ENCODE measurements at regions not wholly inside any gene's neighbourhood (a gene's known extent, or its start where the extent isn't known, plus 50 kb on each side); places are given as distances from the start of the nearest gene placed in this dataset.

- H3K36me3 Mint-ChIP-seq (ENCODE audit: low read depth) = no peaks in the 10 kb centered on the region
- ATAC-seq (no peak), DNase-seq (no peak)
- ChIA-PET CTCF (no interaction called here), POLR2A (no interaction called here)
- no peaks in the 10 kb centered on the region for H3K9me3 Mint-ChIP-seq (ENCODE audit: low read depth)
- no peaks in the 10 kb centered on the region for H3K4me1 Mint-ChIP-seq
- no peak overlapping the region for H3K4me3 Mint-ChIP-seq
- no peak overlapping the region for H3K27ac Mint-ChIP-seq
- intact Hi-C loops (cut with DNase I, micrococcal nuclease) = no loop called here
- H3K27me3 Mint-ChIP-seq = no peaks in the 10 kb centered on the region
These were observed 332.4 kb upstream of the ZP4 start for GRCh38 chr1:238223076-238223640.

GRCh38 chr1:238221738-238222137 is 331.0 kb upstream of the ZP4 start:
- Mint-ChIP-seq H3K9me3 (ENCODE audit: low read depth) (no peaks in the 10 kb centered on the region), H3K36me3 (ENCODE audit: low read depth) (no peaks in the 10 kb centered on the region), H3K27me3 (no peaks in the 10 kb centered on the region), H3K4me3 (no peak overlapping the region), H3K4me1 (no peaks in the 10 kb centered on the region), H3K27ac (no peak overlapping the region)
- intact Hi-C loops (cut with DNase I, micrococcal nuclease) = no loop called here
- ATAC-seq (no peak), DNase-seq (no peak)
- POLR2A ChIA-PET = no interaction called here
- CTCF ChIA-PET = no interaction called here

DNA sequence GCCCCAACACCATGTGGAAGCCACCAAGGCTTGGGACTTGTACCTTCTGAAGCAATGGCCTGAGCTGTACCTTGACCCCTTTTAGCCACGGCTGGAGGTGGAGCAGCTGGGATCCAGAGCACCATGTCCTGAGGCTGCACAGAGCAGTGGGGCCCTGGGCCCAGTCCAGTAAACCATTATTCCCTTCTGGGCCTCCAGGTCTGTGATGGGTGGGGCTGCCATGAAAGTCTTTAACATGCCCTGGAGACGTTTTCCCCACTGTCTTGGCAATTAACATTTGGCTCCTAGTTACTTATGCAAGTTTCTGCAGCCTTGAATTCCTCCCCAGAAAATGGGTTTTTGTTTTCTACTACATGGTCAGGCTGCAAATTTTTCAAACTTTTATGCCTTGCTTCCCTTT is 323.7 kb upstream of the ZP4 start:
- intact Hi-C loops (cut with DNase I, micrococcal nuclease) = no loop called here
- peaks cover 4% of the 10 kb centered on the region for H3K9me3 Mint-ChIP-seq (ENCODE audit: low read depth)
- no peaks in the 10 kb centered on the region for H3K4me1 Mint-ChIP-seq
- ChIA-PET POLR2A (no interaction called here), CTCF (no interaction called here)
- H3K27ac Mint-ChIP-seq = no peak overlapping the region
- no peaks in the 10 kb centered on the region for H3K27me3 Mint-ChIP-seq
- ATAC-seq = no peak
- no peaks in the 10 kb centered on the region for H3K36me3 Mint-ChIP-seq (ENCODE audit: low read depth)
- H3K4me3 Mint-ChIP-seq = no peak overlapping the region
- no peak for DNase-seq

- Mint-ChIP-seq H3K27me3 (no peaks in the 10 kb centered on the region), H3K36me3 (ENCODE audit: low read depth) (no peaks in the 10 kb centered on the region), H3K9me3 (ENCODE audit: low read depth) (peaks cover 6% of the 10 kb centered on the region), H3K4me3 (no peak overlapping the region), H3K4me1 (no peaks in the 10 kb centered on the region), H3K27ac (no peak overlapping the region)
- DNase-seq (no peak), ATAC-seq (no peak)
- intact Hi-C loops (cut with DNase I, micrococcal nuclease) = no loop called here
- ChIA-PET CTCF (no interaction called here), POLR2A (no interaction called here)
These were observed 314.4 kb upstream of the ZP4 start for GRCh38 chr1:238205045-238205662.

DNA sequence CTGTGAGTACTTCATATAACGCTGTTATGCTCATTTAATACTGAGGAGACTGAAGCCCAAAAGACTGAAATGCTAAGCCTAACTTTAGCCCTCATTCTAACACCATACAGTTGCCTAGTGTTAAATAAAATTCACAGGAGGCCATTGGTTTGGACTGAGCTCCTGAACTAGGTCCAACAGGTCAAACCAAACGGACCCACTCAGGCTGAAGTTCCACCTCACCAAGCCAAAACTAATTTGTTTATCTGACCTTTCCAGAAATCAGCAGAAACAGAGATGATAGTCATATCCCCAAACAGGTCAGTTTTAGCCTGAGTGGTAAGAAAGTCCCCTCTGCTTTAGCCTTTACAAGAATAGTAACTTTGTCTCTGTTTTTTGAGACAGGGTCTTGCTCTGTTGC is 311.3 kb upstream of the ZP4 start:
- Mint-ChIP-seq H3K4me1 (no peaks in the 10 kb centered on the region), H3K4me3 (no peak overlapping the region), H3K27ac (no peak overlapping the region), H3K36me3 (ENCODE audit: low read depth) (no peaks in the 10 kb centered on the region), H3K27me3 (no peaks in the 10 kb centered on the region), H3K9me3 (ENCODE audit: low read depth) (peaks cover 2% of the 10 kb centered on the region)
- DNase-seq = no peak
- no peak for ATAC-seq
- ChIA-PET POLR2A (no interaction called here), CTCF (no interaction called here)
- intact Hi-C loops (cut with DNase I, micrococcal nuclease) = no loop called here

GRCh38 chr1:238199325-238199724 is 308.6 kb upstream of the ZP4 start:
- no peak for ATAC-seq
- intact Hi-C loops (cut with DNase I, micrococcal nuclease) = no loop called here
- POLR2A ChIA-PET = no interaction called here
- H3K4me3 Mint-ChIP-seq = no peak overlapping the region
- CTCF ChIA-PET = no interaction called here
- H3K9me3 Mint-ChIP-seq (ENCODE audit: low read depth) = no peaks in the 10 kb centered on the region
- no peak for DNase-seq
- no peaks in the 10 kb centered on the region for H3K27me3 Mint-ChIP-seq
- no peaks in the 10 kb centered on the region for H3K4me1 Mint-ChIP-seq
- no peak overlapping the region for H3K27ac Mint-ChIP-seq
- no peaks in the 10 kb centered on the region for H3K36me3 Mint-ChIP-seq (ENCODE audit: low read depth)

DNA sequence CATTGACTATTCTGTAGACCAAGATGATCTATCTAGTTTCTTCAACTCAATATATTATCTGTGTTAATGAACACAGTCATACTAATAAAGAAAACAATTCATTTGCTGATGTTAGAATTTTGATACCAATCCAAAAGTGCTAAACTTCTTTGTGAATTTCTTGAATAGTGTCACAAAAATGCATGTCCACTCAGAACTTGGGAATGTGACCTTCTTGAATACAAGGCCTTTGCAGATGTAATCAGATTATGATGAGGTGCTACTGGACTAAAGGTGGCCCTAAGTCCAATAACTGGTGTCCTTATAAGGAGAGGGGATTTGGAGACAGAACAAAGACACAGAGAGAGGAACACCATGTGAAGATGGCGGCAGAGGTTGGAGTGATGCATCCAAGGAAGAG is 305.8 kb upstream of the ZP4 start:
- Mint-ChIP-seq H3K4me1 (no peaks in the 10 kb centered on the region), H3K27ac (no peak overlapping the region), H3K9me3 (ENCODE audit: low read depth) (peaks cover 3% of the 10 kb centered on the region), H3K27me3 (no peaks in the 10 kb centered on the region), H3K4me3 (no peak overlapping the region), H3K36me3 (ENCODE audit: low read depth) (no peaks in the 10 kb centered on the region)
- POLR2A ChIA-PET = no interaction called here
- ATAC-seq = no peak
- DNase-seq = no peak
- intact Hi-C loops (cut with DNase I, micrococcal nuclease) = no loop called here
- CTCF ChIA-PET = no interaction called here

DNA sequence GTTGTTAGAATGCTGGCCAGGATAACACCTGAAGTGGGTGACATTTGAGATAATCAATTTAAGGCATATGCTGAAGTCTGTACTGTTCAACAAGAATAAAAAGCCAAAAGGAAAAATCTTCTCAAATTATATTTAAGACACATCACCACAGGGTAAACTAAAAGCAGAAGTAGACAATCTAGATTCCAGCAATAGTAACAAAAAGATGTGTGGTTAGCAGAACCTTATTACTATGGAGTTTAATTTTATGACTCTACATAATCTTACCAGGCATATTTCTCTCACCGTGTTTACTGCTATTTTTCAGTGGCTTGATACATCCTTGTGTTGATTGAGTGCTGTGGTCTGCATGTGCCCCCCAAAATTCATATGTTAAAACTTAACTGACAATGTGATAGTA is 300.4 kb upstream of the ZP4 start:
- ChIA-PET CTCF (no interaction called here), POLR2A (no interaction called here)
- intact Hi-C loops (cut with DNase I, micrococcal nuclease) = no loop called here
- H3K4me1 Mint-ChIP-seq = no peaks in the 10 kb centered on the region
- no peak for ATAC-seq
- H3K36me3 Mint-ChIP-seq (ENCODE audit: low read depth) = no peaks in the 10 kb centered on the region
- H3K27ac Mint-ChIP-seq = no peak overlapping the region
- peaks cover 10% of the 10 kb centered on the region for H3K9me3 Mint-ChIP-seq (ENCODE audit: low read depth)
- H3K4me3 Mint-ChIP-seq = no peak overlapping the region
- no peak for DNase-seq
- H3K27me3 Mint-ChIP-seq = no peaks in the 10 kb centered on the region

GRCh38 chr1:238187575-238187949 is 296.8 kb upstream of the ZP4 start:
- Mint-ChIP-seq H3K36me3 (ENCODE audit: low read depth) (no peaks in the 10 kb centered on the region), H3K27ac (no peak overlapping the region), H3K27me3 (no peaks in the 10 kb centered on the region), H3K4me1 (no peaks in the 10 kb centered on the region), H3K4me3 (no peak overlapping the region), H3K9me3 (ENCODE audit: low read depth) (peaks cover 26% of the 10 kb centered on the region)
- DNase-seq = no peak
- intact Hi-C loops (cut with DNase I, micrococcal nuclease) = no loop called here
- ChIA-PET POLR2A (no interaction called here), CTCF (interaction anchor here (0.7 kb wide), 1 partner anchor 443 kb away, joined by 3 read pairs; no protein-coding TSS in a partner anchor)
- ATAC-seq = no peak

DNA sequence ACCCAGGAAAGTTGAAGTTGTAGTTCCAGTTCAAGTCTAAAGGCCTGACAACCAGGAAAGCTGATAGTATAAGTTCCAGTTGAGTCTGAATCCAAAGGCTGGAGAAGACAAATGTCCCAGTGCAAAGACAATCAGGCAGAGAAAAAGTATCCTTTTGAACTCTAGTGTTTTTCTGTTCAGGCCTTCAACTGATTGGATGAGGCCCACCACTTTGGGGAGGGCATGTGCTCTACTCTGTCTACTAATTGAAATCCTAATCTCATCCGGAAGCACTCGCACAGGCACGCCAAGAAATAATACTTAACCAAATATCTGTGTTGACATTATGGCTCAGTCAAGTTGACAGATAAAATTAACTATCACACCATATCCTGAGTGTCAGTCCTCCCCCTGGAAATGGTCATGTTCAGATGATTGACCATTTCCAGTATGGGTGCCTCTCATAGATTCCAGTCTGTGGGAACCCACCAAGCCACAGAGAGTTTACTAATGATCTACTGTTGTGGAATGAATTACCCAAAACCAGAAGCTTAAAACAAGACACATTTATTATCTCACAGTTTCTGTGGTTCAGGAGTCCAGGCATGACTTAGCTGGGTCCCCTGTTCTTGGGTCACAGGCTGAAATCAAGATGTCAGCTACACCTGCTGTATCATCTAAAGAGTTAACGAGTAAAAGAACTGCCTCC is 296.3 kb upstream of the ZP4 start:
- Mint-ChIP-seq H3K9me3 (ENCODE audit: low read depth) (peaks cover 28% of the 10 kb centered on the region), H3K4me1 (no peaks in the 10 kb centered on the region), H3K4me3 (no peak overlapping the region), H3K27me3 (no peaks in the 10 kb centered on the region), H3K27ac (no peak overlapping the region), H3K36me3 (ENCODE audit: low read depth) (no peaks in the 10 kb centered on the region)
- ATAC-seq (no peak), DNase-seq (no peak)
- ChIA-PET CTCF (interaction anchor here (0.7 kb wide), 1 partner anchor 443 kb away, joined by 3 read pairs; no protein-coding TSS in a partner anchor), POLR2A (no interaction called here)
- intact Hi-C loops (cut with DNase I, micrococcal nuclease) = no loop called here

DNA sequence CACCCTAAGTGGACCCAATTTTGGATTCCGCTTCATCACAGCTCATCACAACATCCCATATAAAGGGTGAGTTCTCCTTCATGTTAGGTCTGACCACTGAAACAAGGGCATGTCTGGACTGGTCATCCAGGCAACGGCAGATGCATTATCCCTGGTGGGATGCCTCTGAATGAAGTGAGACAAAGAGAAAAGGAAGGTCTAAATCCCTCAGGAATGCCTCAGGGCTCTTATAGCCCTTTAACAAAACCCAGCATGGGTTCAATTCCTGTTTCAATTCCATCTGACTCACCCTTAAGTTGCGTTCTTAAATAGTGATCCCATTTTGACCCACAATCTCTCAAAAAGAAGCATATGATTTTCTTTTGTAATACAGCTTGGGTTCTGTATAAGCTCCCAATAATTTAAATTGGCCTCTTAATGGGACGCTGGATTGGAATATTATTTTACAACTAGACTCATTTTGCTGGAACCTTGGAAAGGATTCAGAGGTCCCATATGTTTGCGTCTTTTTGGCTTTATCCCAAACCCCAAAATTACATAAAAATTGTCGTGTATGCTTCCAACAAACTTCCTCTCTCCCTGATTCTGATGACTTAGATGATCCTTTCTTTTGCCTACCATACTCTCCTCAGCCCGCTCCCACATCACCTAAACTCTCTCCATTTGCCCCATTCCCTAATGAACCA is 287.4 kb upstream of the ZP4 start:
- no peak overlapping the region for H3K4me3 Mint-ChIP-seq
- H3K27ac Mint-ChIP-seq = no peak overlapping the region
- POLR2A ChIA-PET = no interaction called here
- H3K4me1 Mint-ChIP-seq = no peaks in the 10 kb centered on the region
- no peaks in the 10 kb centered on the region for H3K36me3 Mint-ChIP-seq (ENCODE audit: low read depth)
- no peak for ATAC-seq
- intact Hi-C loops (cut with DNase I, micrococcal nuclease) = no loop called here
- no peak for DNase-seq
- H3K27me3 Mint-ChIP-seq = no peaks in the 10 kb centered on the region
- CTCF ChIA-PET = no interaction called here
- peaks cover 15% of the 10 kb centered on the region for H3K9me3 Mint-ChIP-seq (ENCODE audit: low read depth)

DNA sequence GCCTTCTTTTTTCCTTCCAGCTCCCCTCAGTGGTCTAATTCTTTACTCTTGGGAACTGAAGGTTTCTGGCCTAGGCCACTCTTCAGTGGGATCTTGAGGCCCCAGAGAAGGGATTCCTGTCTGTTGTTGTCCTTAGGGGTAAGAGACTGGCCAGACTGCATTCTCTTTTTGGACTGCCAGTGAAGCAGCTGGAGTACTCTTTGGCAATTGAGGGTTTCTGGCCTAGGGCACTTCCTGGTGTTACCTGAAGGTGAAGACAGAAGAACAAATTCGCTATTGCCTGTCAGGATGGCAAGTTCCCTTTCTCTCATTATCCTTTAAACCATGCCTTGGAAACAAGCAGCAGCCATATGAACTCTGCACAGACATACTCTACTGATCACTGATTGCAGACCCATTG is 286.6 kb upstream of the ZP4 start:
- ATAC-seq (no peak), DNase-seq (no peak)
- POLR2A ChIA-PET = no interaction called here
- CTCF ChIA-PET = no interaction called here
- H3K4me3 Mint-ChIP-seq = no peak overlapping the region
- H3K4me1 Mint-ChIP-seq = no peaks in the 10 kb centered on the region
- intact Hi-C loops (cut with DNase I, micrococcal nuclease) = no loop called here
- H3K27ac Mint-ChIP-seq = no peak overlapping the region
- no peaks in the 10 kb centered on the region for H3K36me3 Mint-ChIP-seq (ENCODE audit: low read depth)
- H3K9me3 Mint-ChIP-seq (ENCODE audit: low read depth) = peaks cover 10% of the 10 kb centered on the region
- no peaks in the 10 kb centered on the region for H3K27me3 Mint-ChIP-seq
